ENCODE measurements at regions not wholly inside any gene's neighbourhood (a gene's known extent, or its start where the extent isn't known, plus 50 kb on each side); places are given as distances from the start of the nearest gene placed in this dataset.

DNA sequence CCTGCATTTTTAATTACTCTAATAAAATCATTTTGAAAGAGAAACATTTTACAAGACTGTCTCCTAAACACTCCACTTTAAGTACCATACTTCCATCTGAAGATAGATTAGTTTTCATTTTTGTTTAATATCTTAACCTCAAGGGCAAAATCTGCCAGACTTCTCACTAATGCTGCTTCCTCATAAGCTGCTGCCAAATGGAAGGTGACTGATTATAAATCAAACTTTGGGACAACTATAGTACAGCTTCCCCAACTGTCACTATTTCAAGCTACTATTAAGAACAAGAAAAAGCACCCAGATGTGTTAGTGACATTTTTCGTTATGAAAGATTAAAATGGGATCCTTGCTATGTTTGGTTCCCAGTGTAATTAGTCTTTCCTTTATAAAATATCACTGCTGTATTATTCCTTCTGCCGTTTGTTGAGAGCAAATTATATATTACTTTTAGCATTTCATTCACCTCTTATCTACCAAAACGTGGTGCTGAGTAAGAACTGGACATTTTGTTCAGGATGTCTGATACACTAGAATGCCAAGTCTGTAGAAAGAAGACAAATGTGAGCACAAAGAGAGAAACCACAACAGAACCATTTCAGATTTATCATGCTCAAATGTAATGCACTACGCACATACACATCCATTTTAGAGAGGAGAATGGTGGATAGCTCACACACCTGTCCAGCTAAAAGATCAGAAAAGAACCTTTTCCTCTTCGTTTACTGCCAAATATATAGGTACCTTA is 312.2 kb upstream of the C11orf87 start:
- no peak for DNase-seq (ENCODE audit: insufficient read length)
- FAIRE-seq = no peak
- no peak for TF ChIP-seq TAF1 (IDR thresholded peaks at IDR 0.05; ENCODE audit: borderline replicate concordance, low read depth, low read length)
- no peak for TF ChIP-seq POLR2AphosphoS5 (IDR thresholded peaks at IDR 0.05; ENCODE audit: low read depth, low read length)
- no peak for TF ChIP-seq POLR2A (IDR thresholded peaks at IDR 0.05; ENCODE audit: low read depth, low read length)

GRCh38 chr11:109112261-109112660 is 309.7 kb upstream of the C11orf87 start:
- DNase-seq (ENCODE audit: insufficient read length) (no peak), FAIRE-seq (no peak)

DNA sequence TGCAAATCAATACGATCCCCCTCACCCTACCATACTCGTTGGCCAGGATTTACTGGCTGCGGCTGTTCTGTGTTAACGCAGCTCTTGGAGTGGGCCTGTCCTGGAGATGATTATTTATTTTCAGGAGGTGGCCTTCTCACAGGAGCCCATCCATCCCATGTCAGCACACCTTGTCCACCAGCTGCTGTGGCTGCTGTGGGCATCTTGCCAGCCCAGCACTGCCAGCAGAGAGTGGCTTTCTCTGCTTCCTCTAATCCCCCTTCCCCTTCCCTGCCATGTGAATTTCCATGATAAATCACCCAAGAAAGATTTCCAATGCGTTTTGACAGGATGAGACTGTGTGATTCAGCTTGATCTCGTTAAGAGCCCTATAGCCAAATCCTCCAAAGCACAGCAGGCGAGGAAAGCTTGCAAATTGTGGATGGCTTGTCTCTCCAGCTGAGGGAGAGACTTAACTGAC is 309.1 kb upstream of the C11orf87 start:
- FAIRE-seq (no peak), DNase-seq (ENCODE audit: insufficient read length) (no peak)
- TF ChIP-seq POLR2A (IDR thresholded peaks at IDR 0.05; ENCODE audit: low read depth, low read length) = no peak
- no peak for TF ChIP-seq TAF1 (IDR thresholded peaks at IDR 0.05; ENCODE audit: borderline replicate concordance, low read depth, low read length)
- TF ChIP-seq POLR2AphosphoS5 (IDR thresholded peaks at IDR 0.05; ENCODE audit: low read depth, low read length) = no peak

More at GRCh38 chr11:109112261-109112660, 309.7 kb upstream of the C11orf87 start:
- TF ChIP-seq POLR2A (IDR thresholded peaks at IDR 0.05; ENCODE audit: low read depth, low read length) (no peak), TAF1 (IDR thresholded peaks at IDR 0.05; ENCODE audit: borderline replicate concordance, low read depth, low read length) (no peak), POLR2AphosphoS5 (IDR thresholded peaks at IDR 0.05; ENCODE audit: low read depth, low read length) (no peak)

DNA sequence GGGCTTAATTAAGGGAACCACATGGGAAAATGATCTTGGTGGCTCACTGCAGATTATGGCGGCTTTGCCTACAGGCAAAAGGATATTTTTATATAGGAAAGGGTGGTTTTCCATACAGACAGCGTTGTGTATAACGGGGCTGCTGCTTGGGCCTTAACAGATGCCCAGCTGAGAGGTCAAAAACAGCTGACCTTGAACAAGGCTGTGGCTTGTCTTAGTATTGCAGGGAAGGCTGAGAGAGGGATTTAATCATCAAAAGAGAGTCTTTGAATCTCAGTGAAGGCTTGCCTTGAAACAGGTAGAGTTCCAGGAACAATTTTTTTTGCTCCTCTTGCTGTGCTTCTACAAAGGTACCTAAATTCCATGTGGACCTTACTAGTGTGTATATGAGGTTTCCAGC is 301.6 kb upstream of the C11orf87 start:
- DNase-seq (ENCODE audit: insufficient read length) = no peak
- no peak for TF ChIP-seq TAF1 (IDR thresholded peaks at IDR 0.05; ENCODE audit: borderline replicate concordance, low read depth, low read length)
- no peak for TF ChIP-seq POLR2A (IDR thresholded peaks at IDR 0.05; ENCODE audit: low read depth, low read length)
- TF ChIP-seq POLR2AphosphoS5 (IDR thresholded peaks at IDR 0.05; ENCODE audit: low read depth, low read length) = no peak
- FAIRE-seq = no peak

DNA sequence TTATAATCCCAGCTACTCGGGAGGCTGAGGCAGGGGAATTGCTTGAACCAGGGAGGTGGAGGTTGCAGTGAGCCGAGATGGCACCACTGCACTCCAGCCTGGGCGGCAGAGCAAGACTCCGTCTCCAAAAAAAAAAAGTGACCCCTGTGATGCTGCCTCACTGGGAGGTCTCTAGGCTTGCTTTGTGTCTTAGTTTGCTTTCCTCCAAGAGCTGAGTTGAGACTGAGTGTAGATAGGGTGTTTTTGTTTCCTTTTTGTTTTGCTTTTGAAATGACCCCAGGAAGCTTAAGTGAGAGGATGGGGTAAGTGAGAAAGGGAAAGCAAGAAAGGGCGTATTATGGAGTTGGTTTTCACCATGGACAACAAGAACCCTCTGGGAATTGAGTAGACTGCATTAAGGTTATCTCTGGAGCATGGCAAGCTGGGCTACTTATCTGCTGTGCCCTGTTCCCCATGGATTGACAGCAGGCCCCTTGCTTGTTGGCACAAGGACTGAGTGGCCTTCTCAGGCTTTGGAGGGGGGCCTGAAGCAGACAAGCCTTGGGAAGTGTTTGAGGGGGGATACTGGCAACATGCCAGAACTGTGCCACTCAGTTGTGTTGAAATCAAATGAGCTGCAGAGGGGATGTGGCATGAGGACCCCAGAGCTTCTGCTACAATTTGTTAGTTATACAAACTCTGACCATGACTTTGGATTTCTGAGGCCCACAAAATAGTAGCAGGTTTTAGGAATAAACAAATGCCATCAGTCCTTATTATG is 300.6 kb upstream of the C11orf87 start:
- TF ChIP-seq POLR2A (IDR thresholded peaks at IDR 0.05; ENCODE audit: low read depth, low read length) = no peak
- DNase-seq (ENCODE audit: insufficient read length) (no peak), FAIRE-seq (no peak)

DNA sequence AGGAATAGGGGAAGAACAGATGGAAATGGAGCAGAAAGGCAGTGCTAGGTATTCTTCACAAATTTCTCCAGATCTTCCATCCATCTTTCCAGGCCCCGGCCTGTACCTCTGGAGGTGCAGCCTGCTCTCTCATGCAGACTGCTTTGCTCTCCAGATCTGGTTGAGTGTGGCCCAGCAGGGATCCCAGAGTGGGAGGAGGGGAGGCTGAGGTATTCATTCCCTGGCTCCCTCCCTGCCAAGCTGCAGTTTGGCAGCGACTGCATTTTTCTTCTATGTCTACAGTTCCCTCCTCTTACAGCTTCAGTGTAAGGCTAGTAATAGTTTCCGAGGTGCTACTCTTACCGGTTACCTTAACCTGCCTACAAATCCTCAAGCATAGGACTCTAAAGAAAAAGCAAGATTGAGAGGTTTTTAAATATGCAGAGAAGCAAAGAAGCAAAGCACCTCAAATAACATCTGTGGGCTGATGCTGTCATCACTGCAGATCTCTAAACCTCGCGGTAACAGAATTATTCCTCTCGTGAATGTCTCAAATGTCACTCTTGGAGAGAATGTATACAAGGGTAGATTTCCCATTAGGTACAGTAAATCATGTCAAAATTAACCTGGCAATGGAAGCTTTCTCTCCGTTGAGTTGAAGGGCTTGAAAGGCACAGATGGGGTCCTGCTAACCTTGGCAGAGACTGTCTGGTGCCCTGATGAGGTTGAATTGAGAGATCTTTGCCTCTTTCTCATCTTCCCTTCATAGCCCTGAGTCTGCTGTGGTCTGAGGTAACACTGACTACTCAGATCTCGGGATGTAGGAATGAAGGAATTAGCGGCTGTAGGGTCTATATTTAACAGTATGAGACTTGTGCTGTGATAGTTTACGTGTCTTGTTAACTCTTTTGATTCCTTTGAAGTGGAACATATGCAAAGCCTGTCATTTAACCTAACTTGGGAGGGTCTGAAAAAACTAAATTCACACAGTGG is 297.9 kb upstream of the C11orf87 start:
- DNase-seq (ENCODE audit: insufficient read length) (no peak), FAIRE-seq (no peak)
- TF ChIP-seq POLR2AphosphoS5 (IDR thresholded peaks at IDR 0.05; ENCODE audit: low read depth, low read length) (no peak), TAF1 (IDR thresholded peaks at IDR 0.05; ENCODE audit: borderline replicate concordance, low read depth, low read length) (no peak), POLR2A (IDR thresholded peaks at IDR 0.05; ENCODE audit: low read depth, low read length) (no peak)

DNA sequence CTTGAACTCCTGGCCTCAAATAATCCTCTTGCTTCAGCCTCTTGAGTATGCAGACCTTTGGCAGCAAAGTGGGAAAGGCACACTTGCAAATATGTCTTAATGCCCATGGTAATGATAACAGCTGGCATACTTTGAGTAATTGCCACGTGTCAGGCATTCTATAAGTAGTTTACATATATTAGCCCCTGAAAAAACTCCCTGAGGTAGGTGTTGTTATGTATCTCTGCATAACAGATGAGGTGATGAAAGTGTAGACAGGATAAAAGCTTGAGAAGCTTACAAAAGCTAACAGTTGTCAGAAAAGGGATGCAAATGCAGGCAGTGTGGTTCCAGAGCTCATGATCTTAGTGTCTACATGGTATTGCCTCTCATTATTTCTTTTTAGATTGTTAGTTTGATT is 291.1 kb upstream of the C11orf87 start:
- FAIRE-seq (no peak), DNase-seq (ENCODE audit: insufficient read length) (no peak)
- no peak for TF ChIP-seq POLR2AphosphoS5 (IDR thresholded peaks at IDR 0.05; ENCODE audit: low read depth, low read length)
- TF ChIP-seq TAF1 (IDR thresholded peaks at IDR 0.05; ENCODE audit: borderline replicate concordance, low read depth, low read length) = no peak
- TF ChIP-seq POLR2A (IDR thresholded peaks at IDR 0.05; ENCODE audit: low read depth, low read length) = no peak

DNA sequence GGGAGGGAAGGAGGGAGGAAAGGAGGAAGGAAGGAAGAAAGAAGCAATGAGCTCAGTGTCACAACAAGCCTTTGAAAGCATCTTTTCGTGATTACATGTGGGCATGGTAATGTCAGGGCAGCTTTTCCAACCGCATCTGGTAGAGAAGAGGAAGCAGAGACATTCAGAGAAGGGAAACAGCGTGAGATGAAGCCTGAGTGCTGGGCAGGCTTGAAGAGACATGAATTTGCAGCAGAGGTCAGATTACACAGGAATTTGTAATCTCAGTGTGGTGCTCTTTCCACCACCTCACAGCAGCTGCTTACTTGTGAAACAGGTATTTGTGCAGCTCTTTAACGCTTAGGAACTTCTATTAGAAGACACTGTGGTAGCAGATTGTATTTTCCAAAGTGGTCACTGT is 289.5 kb upstream of the C11orf87 start:
- FAIRE-seq = peak; percentile 85
- no peak for DNase-seq (ENCODE audit: insufficient read length)
- TF ChIP-seq POLR2AphosphoS5 (IDR thresholded peaks at IDR 0.05; ENCODE audit: low read depth, low read length) (no peak), TAF1 (IDR thresholded peaks at IDR 0.05; ENCODE audit: borderline replicate concordance, low read depth, low read length) (no peak)

DNA sequence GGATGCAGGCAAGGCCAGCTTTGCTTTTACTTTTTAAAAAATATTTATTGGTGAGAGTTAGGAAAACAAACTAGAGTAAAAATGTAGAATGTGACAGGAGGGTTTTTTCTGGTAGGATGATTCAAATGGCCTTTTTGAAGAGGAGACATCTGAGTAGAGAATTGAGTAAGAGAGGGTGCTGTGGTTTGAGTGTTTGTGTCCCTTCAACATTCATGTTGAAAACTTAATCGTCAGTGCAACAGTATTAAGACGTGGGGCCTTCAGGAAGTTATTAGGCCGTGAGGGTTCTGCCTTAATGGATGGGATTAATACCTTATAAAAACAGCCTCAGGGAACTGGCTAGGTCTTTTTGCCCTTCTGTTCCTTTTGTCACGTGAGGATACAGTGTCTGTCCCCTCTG is 288.8 kb upstream of the C11orf87 start:
- no peak for TF ChIP-seq POLR2A (IDR thresholded peaks at IDR 0.05; ENCODE audit: low read depth, low read length)
- TF ChIP-seq POLR2AphosphoS5 (IDR thresholded peaks at IDR 0.05; ENCODE audit: low read depth, low read length) = no peak
- TF ChIP-seq TAF1 (IDR thresholded peaks at IDR 0.05; ENCODE audit: borderline replicate concordance, low read depth, low read length) = no peak
- DNase-seq (ENCODE audit: insufficient read length) (no peak), FAIRE-seq (peak; percentile 79)

GRCh38 chr11:109135627-109136026 is 286.4 kb upstream of the C11orf87 start:
- no peak for FAIRE-seq
- DNase-seq (ENCODE audit: insufficient read length) = no peak

GRCh38 chr11:109138196-109138595 is 283.8 kb upstream of the C11orf87 start:
- no peak for TF ChIP-seq POLR2A (IDR thresholded peaks at IDR 0.05; ENCODE audit: low read depth, low read length)
- TF ChIP-seq TAF1 (IDR thresholded peaks at IDR 0.05; ENCODE audit: borderline replicate concordance, low read depth, low read length) = no peak
- TF ChIP-seq POLR2AphosphoS5 (IDR thresholded peaks at IDR 0.05; ENCODE audit: low read depth, low read length) = no peak
- no peak for DNase-seq (ENCODE audit: insufficient read length)
- no peak for FAIRE-seq

More at GRCh38 chr11:109135627-109136026, 286.4 kb upstream of the C11orf87 start:
- no peak for TF ChIP-seq TAF1 (IDR thresholded peaks at IDR 0.05; ENCODE audit: borderline replicate concordance, low read depth, low read length)
- TF ChIP-seq POLR2AphosphoS5 (IDR thresholded peaks at IDR 0.05; ENCODE audit: low read depth, low read length) = no peak
- TF ChIP-seq POLR2A (IDR thresholded peaks at IDR 0.05; ENCODE audit: low read depth, low read length) = no peak

Measured in GM12892 (cell line).